IPS-NIHi7 (cell line): ENCODE measurements at regions not wholly inside any gene's neighbourhood (a gene's known extent, or its start where the extent isn't known, plus 50 kb on each side); places are given as distances from the start of the nearest gene placed in this dataset.

Experiments
- DNase-seq: peaks from one replicate; pipeline ENCODE4 v3.0.0; 2012; ENCODE audit warnings: mixed read lengths; ENCODE audit errors: extremely low spot score

GRCh38 chr2:83067947-83068346 is 1391.1 kb downstream of the SUCLG1 start:
- DNase-seq, result no peak

GRCh38 chr2:83063933-83064332 is 1395.1 kb downstream of the SUCLG1 start:
- DNase-seq, result no peak

- no peak for DNase-seq
Observed at GRCh38 chr2:83063511-83063910, 1395.6 kb downstream of the SUCLG1 start.

GRCh38 chr2:83058683-83059082 is 1400.4 kb downstream of the SUCLG1 start:
- no peak for DNase-seq

GRCh38 chr2:83055376-83056010 is 1403.6 kb downstream of the SUCLG1 start:
- no peak for DNase-seq

GRCh38 chr2:83054751-83055150 is 1404.3 kb downstream of the SUCLG1 start:
- DNase-seq, result no peak

GRCh38 chr2:83051538-83052170 is 1407.4 kb downstream of the SUCLG1 start:
- DNase-seq, result no peak

- no peak for DNase-seq
Observed at GRCh38 chr2:83042053-83042452, 1417.0 kb downstream of the SUCLG1 start.

GRCh38 chr2:83022631-83023210 is 1436.4 kb downstream of the SUCLG1 start:
- no peak for DNase-seq

- DNase-seq, result no peak
Observed at GRCh38 chr2:83017366-83018090, 1441.6 kb downstream of the SUCLG1 start.

- DNase-seq, result no peak
Observed at GRCh38 chr2:83016343-83017110, 1442.6 kb downstream of the SUCLG1 start.

- no peak for DNase-seq
Observed at GRCh38 chr2:83015900-83016299, 1443.2 kb downstream of the SUCLG1 start.

GRCh38 chr2:83015035-83015715 is 1443.9 kb downstream of the SUCLG1 start:
- DNase-seq, result no peak

- DNase-seq, result no peak
Observed at GRCh38 chr2:83014462-83014861, 1444.6 kb downstream of the SUCLG1 start.

- DNase-seq, result no peak
Observed at GRCh38 chr2:83006961-83007360, 1452.1 kb downstream of the SUCLG1 start.

GRCh38 chr2:83003555-83003954 is 1455.5 kb downstream of the SUCLG1 start:
- no peak for DNase-seq

GRCh38 chr2:83002706-83003105 is 1456.4 kb downstream of the SUCLG1 start:
- DNase-seq, result no peak

- no peak for DNase-seq
Observed at GRCh38 chr2:82998781-82999180, 1460.3 kb downstream of the SUCLG1 start.

- DNase-seq, result no peak
Observed at GRCh38 chr2:82996217-82996616, 1462.9 kb downstream of the SUCLG1 start.

GRCh38 chr2:82994151-82994550 is 1464.9 kb downstream of the SUCLG1 start:
- DNase-seq, result no peak

- DNase-seq, result no peak
Observed at GRCh38 chr2:82993609-82994008, 1465.5 kb downstream of the SUCLG1 start.
